ENCODE measurements at regions not wholly inside any gene's neighbourhood (a gene's known extent, or its start where the extent isn't known, plus 50 kb on each side); places are given as distances from the start of the nearest gene placed in this dataset.

GRCh38 chr18:77470569-77471413 lies 221.1 kb downstream of the GALR1 start:
- intact Hi-C loops (cut with DNase I; ENCODE audit: low total_unique reads) = no loop called here
- no peak for DNase-seq

GRCh38 chr18:77472509-77472908 lies 222.9 kb downstream of the GALR1 start:
- DNase-seq = no peak
- WGBS, 2 donors = 57 to 80% methylated on average over 1 of the region's 1 CpG
- H3K4me1 ChIP-seq = no peaks in the 10 kb centered on the region
- no peaks in the 10 kb centered on the region for H3K36me3 ChIP-seq (ENCODE audit: low read depth, missing control alignments)
- H3K27ac ChIP-seq = no peak overlapping the region
- no peaks in the 10 kb centered on the region for H3K27me3 ChIP-seq
- TF ChIP-seq POLR2A (IDR thresholded peaks at IDR 0.05) (no peak), CTCF (IDR thresholded peaks at IDR 0.05) (no peak)
- H3K4me3 ChIP-seq = no peak overlapping the region
- no peaks in the 10 kb centered on the region for H3K9me3 ChIP-seq
- intact Hi-C loops (cut with DNase I; ENCODE audit: low total_unique reads) = no loop called here

More at GRCh38 chr18:77470569-77471413, 221.1 kb downstream of the GALR1 start:
- Histone ChIP-seq H3K9me3 (no peaks in the 10 kb centered on the region), H3K27me3 (no peaks in the 10 kb centered on the region), H3K4me1 (no peaks in the 10 kb centered on the region), H3K27ac (no peak overlapping the region), H3K36me3 (ENCODE audit: low read depth, missing control alignments) (no peaks in the 10 kb centered on the region), H3K4me3 (no peak overlapping the region)
- TF ChIP-seq POLR2A (IDR thresholded peaks at IDR 0.05) = no peak
- no peak for TF ChIP-seq CTCF (IDR thresholded peaks at IDR 0.05)
- WGBS, 2 donors = 64 to 75% methylated on average over 16 of the region's 16 CpGs

GRCh38 chr18:77478646-77479442 lies 229.2 kb downstream of the GALR1 start:
- WGBS, 2 donors = 51 to 52% methylated on average over 9 of the region's 9 CpGs
- intact Hi-C loops (cut with DNase I; ENCODE audit: low total_unique reads) = no loop called here
- Histone ChIP-seq H3K36me3 (ENCODE audit: low read depth, missing control alignments) (no peaks in the 10 kb centered on the region), H3K27me3 (no peaks in the 10 kb centered on the region), H3K9me3 (no peaks in the 10 kb centered on the region), H3K27ac (peak overlapping the region in 1 of 2 donors; percentile 2), H3K4me3 (no peak overlapping the region), H3K4me1 (no peaks in the 10 kb centered on the region)
- peak; percentile 34 for DNase-seq
- peak in 1 of 3 experiments; percentile 16 for TF ChIP-seq CTCF (IDR thresholded peaks at IDR 0.05)
- TF ChIP-seq POLR2A (IDR thresholded peaks at IDR 0.05) = no peak

- no peak for DNase-seq
- Histone ChIP-seq H3K4me3 (no peak overlapping the region), H3K9me3 (no peaks in the 10 kb centered on the region), H3K36me3 (ENCODE audit: low read depth, missing control alignments) (no peaks in the 10 kb centered on the region), H3K27me3 (no peaks in the 10 kb centered on the region), H3K27ac (no peak overlapping the region), H3K4me1 (no peaks in the 10 kb centered on the region)
- TF ChIP-seq CTCF (IDR thresholded peaks at IDR 0.05) (no peak), POLR2A (IDR thresholded peaks at IDR 0.05) (no peak)
- WGBS, 2 donors = 64 to 66% methylated on average over 3 of the region's 3 CpGs
- intact Hi-C loops (cut with DNase I; ENCODE audit: low total_unique reads) = no loop called here
These were observed 231.9 kb downstream of the GALR1 start for GRCh38 chr18:77481541-77481940.
